Left cardiac atrium (tissue), 4 donors: ENCODE measurements at regions not wholly inside any gene's neighbourhood (a gene's known extent, or its start where the extent isn't known, plus 50 kb on each side); places are given as distances from the start of the nearest gene placed in this dataset.
A peak's percentile ranks its signal among the peaks of the same experiment; 100 is the strongest.

Experiments used
- ATAC-seq, 2 donors: fragments of 200-7000 bp; cut with Tn5 transposase; one replicate each; pipeline ENCODE4 v1.9.1; 2020; ENCODE audit warnings: mild to moderate bottlenecking in 2 of 2, moderate library complexity in 2 of 2
- DNase-seq: peaks from one replicate; pipeline ENCODE4 v3.0.0-alpha.2; 2020
- intact Hi-C, 2 donors: fragments of 100-400 bp; cut with DNase I; formaldehyde crosslinking; loops; one replicate each; pipeline versions ENCODE4 v1.14.1 to v1.15.1; 2022 to 2023
- donor health status: DM: no; HTN: yes; CAD: no.
- donor health status: DM: no; HTN: yes; CAD: no; lungs with severe emphysema.
- donor health status: DM: yes; HTN: yes; CAD: no.
- donor health status: Dilated cardiomyopathy.

DNA sequence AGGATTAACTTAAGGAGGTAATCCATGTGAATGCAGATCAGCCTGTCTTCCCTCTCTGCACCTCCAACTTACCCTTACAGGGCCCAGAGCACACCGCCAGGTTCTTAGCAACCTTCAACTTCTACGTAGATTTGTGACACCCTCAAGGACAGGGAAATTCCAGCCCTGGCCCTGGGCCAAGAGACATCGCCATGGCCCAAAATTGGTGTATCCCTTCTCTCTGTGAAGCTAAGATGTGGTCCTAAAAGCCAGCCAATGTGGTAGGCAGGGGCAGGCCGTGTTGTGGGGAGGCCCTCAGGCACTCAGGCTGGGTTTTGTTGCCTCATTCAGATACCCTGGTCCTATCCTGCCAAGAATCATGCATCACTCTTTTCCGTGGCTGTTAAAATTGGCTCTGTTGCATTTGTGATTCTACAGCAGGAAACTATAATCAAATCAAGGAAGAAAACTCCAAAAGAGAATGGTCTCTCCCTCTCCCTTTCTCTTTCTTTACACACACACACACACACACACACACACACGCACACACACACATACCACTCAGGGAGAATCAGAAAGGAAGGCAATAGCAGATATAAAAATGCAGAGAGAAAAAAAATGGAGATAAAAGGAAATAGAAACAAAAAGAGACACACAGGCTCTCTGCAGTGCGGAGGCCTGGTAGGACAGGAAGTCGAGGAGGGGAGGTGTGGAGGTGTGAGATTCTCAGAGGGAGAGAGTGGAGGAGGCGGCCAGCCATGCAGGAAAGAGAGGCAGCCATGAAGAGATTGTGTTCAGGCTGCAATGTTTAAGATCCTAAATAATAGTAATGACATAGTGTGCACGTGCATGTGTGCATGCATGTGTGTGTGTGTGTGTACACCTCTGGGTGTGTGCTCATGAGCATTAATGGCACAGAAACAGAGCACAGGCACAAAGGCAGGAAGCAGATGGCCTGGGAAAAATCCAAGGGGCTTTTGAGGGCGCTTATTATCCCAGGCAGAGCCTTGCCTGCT, 201.8 kb upstream of the LRFN2 start:
- intact Hi-C loops = no loop called here
- ATAC-seq (peak; percentile 78 to 84), DNase-seq (peak; percentile 31)

DNA sequence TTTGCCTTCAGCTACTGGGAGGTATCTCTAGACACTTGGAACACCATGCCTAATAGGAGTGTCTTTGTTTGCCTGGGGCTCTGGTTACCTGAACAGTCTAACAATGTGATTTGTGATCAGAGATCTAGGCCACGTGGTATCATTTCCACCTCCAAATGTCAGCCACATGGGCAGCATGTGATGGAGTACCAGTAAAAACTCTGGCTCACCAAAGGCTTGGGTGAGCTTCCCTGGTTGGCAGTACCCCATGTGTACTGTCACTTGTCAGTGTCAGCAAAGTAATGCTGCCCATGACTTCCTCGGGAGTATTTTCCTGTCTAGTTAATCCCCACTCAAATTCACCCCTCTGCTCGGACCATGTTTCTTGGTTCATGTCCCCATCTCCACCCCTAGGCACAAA, 195.2 kb upstream of the LRFN2 start:
- intact Hi-C loops = no loop called here
- DNase-seq (no peak), ATAC-seq (no peak)

DNA sequence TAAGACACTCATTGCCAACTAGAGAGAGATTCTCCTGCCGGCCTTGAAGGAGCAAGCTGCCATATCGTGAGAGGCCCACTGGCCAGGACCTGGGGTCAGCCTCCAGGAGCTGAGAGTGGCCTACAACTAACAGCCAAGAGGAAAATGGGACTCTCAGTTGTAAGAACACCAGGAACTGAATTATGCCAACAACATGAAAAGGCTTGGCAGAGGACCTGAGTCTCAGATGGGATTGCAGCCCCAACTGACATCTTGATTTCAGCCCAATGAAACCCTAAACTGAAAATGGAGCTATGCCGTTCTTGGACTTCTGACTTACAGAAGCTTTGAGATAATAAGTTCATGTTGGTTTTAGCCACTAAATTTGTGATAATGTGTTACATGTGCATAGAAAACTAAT, 193.5 kb upstream of the LRFN2 start:
- DNase-seq (no peak), ATAC-seq (no peak)
- intact Hi-C loops = no loop called here

- peak; percentile 55 to 75 for ATAC-seq
- intact Hi-C loops = no loop called here
- DNase-seq = peak; percentile 33
Measured at GRCh38 chr6:40779409-40779808, 192.2 kb upstream of the LRFN2 start.

GRCh38 chr6:40778918-40779317, 191.8 kb upstream of the LRFN2 start:
- no peak for DNase-seq
- ATAC-seq = no peak
- intact Hi-C loops = no loop called here

GRCh38 chr6:40778196-40778595, 191.0 kb upstream of the LRFN2 start:
- DNase-seq (no peak), ATAC-seq (peak in 1 of 2 donors; percentile 23)
- intact Hi-C loops = no loop called here

DNA sequence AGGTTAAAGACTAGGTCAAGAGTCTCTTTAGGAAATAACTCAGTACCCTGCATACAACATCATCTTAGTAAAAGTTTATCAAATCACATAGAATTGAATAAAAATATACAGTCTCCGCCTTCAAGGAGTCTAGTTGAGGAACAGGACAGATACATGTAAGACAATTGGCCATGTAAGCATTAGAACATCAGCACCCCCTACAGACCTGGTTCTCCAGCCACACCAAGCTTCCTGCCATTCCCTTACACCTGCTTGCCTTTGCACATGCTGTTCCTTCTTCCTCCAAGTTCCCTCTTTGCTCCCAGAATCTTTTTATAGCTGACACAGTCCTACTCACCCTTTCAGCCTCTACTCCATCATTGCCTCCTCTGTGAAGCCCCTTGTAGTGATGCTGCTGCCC, 187.8 kb upstream of the LRFN2 start:
- ATAC-seq (no peak), DNase-seq (no peak)
- intact Hi-C loops = no loop called here

DNA sequence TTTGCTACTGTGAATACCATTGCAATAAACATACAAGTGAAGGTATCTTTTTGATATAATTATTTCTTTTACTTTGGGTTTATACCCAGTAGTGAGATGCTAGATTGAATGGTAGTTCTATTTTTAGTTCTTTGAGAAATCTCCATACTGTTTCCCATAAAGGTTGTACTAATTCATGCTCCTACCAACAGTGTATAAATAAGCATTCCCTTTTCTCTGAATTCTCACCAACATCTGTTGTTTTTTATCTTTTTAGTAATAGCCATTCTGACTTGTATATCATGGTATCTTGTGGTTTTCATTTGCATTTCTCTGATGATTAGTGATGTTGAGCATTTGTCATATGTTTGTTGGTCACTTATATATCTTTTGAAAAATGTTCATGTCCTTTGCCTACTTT, 183.6 kb upstream of the LRFN2 start:
- no peak for DNase-seq
- ATAC-seq = no peak
- intact Hi-C loops = no loop called here

GRCh38 chr6:40764726-40765125, 177.6 kb upstream of the LRFN2 start:
- intact Hi-C loops = no loop called here
- ATAC-seq (no peak), DNase-seq (no peak)

DNA sequence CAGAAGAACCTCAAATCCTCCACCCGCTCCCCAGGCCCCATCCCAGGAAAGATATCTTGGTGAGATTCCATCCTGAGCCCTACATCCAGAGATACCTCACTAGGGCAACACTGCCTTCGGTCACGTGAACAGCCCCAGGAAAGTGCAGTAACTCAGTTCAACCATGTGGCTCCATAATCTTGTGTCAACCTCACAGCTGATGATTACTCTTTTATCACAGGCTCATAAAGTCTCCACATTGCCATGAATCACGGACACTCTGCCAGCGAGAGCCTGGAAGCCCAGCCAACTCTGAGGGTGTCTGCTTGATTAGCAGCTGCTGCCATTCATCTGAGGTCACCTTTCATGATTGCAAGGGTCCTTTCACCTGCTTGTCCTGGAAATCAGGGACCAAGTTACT, 175.8 kb upstream of the LRFN2 start:
- DNase-seq = peak; percentile 51
- peak; percentile 88 to 96 for ATAC-seq

GRCh38 chr6:40760887-40761286, 173.7 kb upstream of the LRFN2 start:
- DNase-seq (no peak), ATAC-seq (no peak)
- intact Hi-C loops = no loop called here

More for the DNA sequence above, 175.8 kb upstream of the LRFN2 start:
- intact Hi-C loops = no loop called here

DNA sequence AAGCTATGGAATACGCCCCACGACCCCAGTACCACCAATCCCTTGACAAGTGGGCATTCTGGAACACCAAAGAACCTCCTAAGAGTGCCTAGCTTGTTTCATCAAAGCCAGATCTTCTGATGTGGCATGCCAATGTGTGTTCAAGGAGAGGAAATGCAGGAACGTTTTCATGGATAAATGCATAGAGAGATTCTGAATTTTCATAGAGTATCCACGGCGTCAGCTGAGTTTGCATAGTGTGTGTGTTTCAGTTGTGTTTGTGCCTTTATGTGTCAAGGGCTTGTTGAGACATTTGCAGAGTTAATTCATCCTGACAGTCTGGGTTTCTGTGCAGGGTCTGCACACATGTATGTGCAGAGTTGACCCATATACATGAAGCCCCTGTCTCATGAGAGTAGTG, 172.7 kb upstream of the LRFN2 start:
- ATAC-seq (no peak), DNase-seq (no peak)
- intact Hi-C loops = no loop called here

DNA sequence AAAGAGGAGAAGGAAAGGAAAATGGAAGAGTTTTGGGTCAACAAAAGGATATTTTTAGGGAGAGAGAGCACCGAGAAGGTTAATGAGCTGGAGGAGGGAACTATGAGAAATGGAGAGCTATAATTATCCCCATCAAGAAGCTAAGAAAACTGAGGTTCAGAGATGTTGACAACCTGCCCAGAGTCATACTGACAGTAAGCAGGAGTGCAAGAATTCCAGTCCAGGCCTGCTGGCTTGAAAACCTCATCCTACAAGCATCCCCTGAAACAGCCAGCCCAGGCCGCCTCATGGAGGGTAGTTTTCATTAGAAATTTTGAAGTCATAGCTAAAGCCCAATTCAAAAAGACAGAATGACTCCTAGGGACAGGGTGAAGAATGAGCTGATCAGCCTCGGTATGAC, 172.1 kb upstream of the LRFN2 start:
- DNase-seq (no peak), ATAC-seq (no peak)
- intact Hi-C loops = no loop called here

DNA sequence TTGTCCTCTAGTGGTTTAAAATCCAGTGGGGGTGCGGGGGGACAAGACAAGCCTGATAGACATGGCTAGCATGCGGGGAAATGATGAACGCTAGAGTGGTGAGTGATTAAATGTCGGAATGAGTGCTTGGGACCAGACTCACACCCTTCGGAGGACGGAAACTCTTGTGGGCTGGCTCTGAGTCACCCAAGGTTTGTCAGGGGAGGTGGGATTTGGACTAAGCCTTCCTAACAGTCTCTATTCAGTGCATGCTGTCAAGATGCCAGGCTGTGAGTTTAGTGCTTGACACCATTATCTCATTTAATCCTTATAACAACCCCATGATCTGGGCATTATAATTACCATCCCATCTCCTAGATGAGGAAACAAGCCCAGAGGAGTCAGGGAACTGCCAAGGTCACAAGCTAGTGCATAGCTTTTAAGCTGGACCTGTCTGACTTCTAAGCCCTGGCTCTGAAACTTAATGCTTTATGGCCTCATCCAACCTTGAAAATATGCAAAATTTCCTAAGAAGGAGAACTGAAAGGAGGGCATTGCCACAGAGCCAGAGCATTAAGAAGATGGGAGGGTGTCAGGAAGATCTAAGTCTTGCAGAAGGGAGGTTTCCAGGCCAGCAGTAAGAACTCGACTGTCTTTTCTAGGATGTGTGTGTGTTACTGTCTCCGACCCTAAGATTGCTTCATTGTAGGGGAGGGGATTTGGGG, 168.7 kb upstream of the LRFN2 start:
- intact Hi-C loops = no loop called here
- no peak for DNase-seq
- ATAC-seq = no peak

DNA sequence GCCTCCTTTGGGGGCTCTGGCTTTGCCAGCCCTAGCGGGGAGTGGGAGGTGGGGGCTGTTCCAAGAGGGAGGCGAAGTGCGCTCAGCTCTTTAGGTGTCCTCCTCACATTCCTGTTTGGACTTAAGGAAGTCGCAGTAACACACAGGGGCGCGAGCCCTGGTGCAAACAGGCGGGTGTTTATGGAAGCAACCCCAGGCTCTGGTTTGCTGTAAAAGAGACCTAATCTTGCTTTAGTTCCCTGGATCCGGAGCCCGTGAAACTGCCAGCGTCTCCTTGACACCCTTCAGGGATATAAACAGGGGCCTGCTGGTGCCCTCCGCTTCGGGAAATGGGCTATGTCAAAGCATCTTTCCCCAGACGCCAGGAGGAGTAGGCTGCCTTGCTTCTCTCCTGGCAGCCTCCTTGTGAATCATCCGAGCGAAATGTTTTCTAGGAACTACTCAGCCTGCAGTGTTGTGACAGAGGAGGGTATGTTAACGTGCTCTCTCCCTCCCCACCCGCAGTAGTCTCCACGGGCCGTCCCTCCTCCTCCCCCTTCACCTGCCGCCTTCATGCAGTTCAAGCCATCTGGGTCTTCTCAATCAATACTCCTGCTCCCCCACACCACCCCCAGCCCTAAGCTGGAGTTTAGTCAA, 168.0 kb upstream of the LRFN2 start:
- DNase-seq = no peak
- intact Hi-C loops = no loop called here
- peak in 1 of 2 donors; percentile 29 for ATAC-seq

GRCh38 chr6:40754461-40755045, 167.4 kb upstream of the LRFN2 start:
- ATAC-seq (no peak), DNase-seq (no peak)
- intact Hi-C loops = no loop called here

DNA sequence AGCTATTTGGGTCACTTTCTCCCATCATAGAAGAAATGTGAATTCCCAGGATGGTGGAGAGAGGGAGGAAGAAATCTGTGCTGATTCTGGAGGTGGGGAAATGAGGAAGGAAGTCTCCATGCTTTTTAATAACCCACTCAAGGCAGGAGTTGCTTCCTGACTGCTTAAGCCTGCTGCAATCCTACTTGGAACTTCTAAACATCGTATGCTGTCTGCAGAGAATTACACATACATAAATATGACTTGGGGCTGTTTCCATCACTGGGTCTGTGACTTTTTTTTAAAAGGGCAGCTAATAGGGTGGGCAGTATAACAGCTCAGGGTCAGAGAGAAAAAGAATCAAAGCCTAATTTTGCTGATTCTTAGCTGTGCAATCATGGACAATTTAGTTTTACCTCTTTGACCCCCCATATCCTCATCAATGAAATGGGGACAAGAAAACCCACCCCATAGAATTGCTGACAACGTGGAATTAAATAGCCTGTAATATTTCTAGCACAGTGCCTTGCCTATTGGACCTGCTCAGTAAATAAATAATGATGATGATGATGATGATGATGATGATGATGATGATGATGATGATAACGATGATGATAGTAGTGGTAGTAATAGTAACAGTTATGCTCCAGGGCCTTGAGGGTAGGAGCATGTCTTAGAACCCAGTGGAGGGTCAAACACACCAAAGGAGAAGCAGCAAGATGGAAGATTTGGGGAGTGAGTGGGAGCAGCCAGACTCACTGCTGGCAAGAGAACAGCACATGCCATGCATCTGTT, 166.7 kb upstream of the LRFN2 start:
- intact Hi-C loops = no loop called here
- DNase-seq (no peak), ATAC-seq (no peak)

DNA sequence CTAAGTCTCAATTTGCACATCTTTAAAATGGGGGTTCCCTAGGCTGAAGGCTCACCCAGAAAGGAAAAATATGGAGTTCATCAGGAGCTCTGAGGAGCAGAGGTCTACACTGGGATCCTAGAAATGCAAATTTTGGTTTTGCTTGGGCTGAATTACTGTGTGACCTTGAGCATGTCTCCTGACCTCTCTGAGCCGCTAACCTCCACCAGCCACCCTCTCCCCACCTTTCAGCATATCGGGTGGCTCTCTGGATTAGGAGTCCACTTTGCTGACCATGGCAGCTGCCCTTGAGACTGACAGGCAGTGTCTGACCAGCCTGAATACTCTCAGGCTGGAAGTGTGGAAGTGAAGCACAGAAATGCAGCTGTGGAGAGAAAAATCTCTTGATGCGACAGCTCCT, 165.9 kb upstream of the LRFN2 start:
- ATAC-seq (no peak), DNase-seq (no peak)
- intact Hi-C loops = no loop called here

- ATAC-seq (no peak), DNase-seq (no peak)
- intact Hi-C loops = no loop called here
Measured at GRCh38 chr6:40744835-40745234, 157.7 kb upstream of the LRFN2 start.
